HCT116 (cell line): ENCODE measurements at regions not wholly inside any gene's neighbourhood (a gene's known extent, or its start where the extent isn't known, plus 50 kb on each side); places are given as distances from the start of the nearest gene placed in this dataset.
"Not testable (repeated sequence)": the region's sequence is repeated elsewhere in the genome, so short reads cannot be mapped to it uniquely, and the experiment has no call there.

ENCODE experiments used
- CTCF ChIP-seq, 3 experiments: fragments of 200-600 bp in 1 of 3; sonication (generic) in 1 of 3; IDR thresholded peaks in 2 of 3; conservative IDR thresholded peaks in 1 of 3; 2 replicates each; pipeline ENCODE4 v1.5.1; 2012 to 2017; ENCODE audit warnings: low read depth in 2 of 3, low read length in 2 of 3, antibody characterized with exemption in 1 of 3, borderline replicate concordance in 1 of 3, control low read depth in 1 of 3, mild to moderate bottlenecking in 1 of 3, mixed read lengths in 1 of 3, mixed run types in 1 of 3, moderate library complexity in 1 of 3; ENCODE audit not compliant: insufficient read depth in 1 of 3
- EZH2phosphoT487 ChIP-seq: fragments of 200-600 bp; IDR thresholded peaks from 2 replicates; pipeline ENCODE4 v1.6.1; 2018; ENCODE audit warnings: antibody characterized with exemption, borderline replicate concordance
- MAX ChIP-seq: IDR thresholded peaks from 2 replicates; pipeline ENCODE4 v1.6.1; 2012
- POLR2A ChIP-seq: IDR thresholded peaks from 2 replicates; pipeline ENCODE4 v1.7.0; 2011; ENCODE audit warnings: borderline replicate concordance; ENCODE audit not compliant: insufficient read depth, insufficient read length; ENCODE audit errors: extremely low read depth
- POLR2AphosphoS5 ChIP-seq: IDR thresholded peaks from 2 replicates; pipeline ENCODE4 v1.6.1; 2011; ENCODE audit warnings: mild to moderate bottlenecking, low read depth, low read length, moderate library complexity
- RAD21 ChIP-seq: IDR thresholded peaks from 2 replicates; pipeline ENCODE4 v1.6.1; 2012; ENCODE audit warnings: low read depth, mild to moderate bottlenecking
- ZBTB33 ChIP-seq: IDR thresholded peaks from 2 replicates; pipeline ENCODE4 v1.6.1; 2011; ENCODE audit warnings: mild to moderate bottlenecking, low read length, moderate library complexity; ENCODE audit not compliant: insufficient replicate concordance; ENCODE audit errors: extremely low read depth
- TF ChIP-seq, protein P1 (sequence below): IDR thresholded peaks from 2 replicates; pipeline ENCODE4 v1.6.1; 2012; ENCODE audit warnings: low read depth

DNA sequence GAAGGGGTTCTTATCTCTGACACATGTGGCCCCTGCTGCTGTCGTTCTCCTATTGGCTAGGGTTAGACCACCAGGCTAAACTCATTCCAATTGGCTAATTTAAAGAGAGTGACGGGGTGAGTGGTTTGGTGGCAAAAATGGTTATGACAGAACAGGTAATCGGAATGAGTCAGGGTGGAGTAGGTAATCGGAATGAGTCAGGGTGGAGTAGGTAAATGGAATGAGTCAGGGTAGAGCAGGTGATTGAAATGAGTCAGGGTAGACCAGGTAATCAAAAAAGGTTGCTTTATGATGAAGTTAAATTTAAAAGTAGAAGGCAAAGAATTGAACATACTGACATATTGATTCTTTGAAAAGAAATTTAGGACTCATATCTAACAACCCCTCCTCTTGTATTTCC, 626.2 kb upstream of the CNTN5 start:
- not testable (repeated sequence) for TF ChIP-seq CTCF (IDR thresholded peaks at IDR 0.05 in 2 of 3, conservative IDR thresholded peaks at IDR 0.05 in 1 of 3; ENCODE audit: borderline replicate concordance in 1 of 3, insufficient read depth in 1 of 3, low read depth in 2 of 3, low read length in 2 of 3); EZH2phosphoT487; ZBTB33; RAD21; MAX; POLR2A; POLR2AphosphoS5
- TF ChIP-seq, protein P1, sequence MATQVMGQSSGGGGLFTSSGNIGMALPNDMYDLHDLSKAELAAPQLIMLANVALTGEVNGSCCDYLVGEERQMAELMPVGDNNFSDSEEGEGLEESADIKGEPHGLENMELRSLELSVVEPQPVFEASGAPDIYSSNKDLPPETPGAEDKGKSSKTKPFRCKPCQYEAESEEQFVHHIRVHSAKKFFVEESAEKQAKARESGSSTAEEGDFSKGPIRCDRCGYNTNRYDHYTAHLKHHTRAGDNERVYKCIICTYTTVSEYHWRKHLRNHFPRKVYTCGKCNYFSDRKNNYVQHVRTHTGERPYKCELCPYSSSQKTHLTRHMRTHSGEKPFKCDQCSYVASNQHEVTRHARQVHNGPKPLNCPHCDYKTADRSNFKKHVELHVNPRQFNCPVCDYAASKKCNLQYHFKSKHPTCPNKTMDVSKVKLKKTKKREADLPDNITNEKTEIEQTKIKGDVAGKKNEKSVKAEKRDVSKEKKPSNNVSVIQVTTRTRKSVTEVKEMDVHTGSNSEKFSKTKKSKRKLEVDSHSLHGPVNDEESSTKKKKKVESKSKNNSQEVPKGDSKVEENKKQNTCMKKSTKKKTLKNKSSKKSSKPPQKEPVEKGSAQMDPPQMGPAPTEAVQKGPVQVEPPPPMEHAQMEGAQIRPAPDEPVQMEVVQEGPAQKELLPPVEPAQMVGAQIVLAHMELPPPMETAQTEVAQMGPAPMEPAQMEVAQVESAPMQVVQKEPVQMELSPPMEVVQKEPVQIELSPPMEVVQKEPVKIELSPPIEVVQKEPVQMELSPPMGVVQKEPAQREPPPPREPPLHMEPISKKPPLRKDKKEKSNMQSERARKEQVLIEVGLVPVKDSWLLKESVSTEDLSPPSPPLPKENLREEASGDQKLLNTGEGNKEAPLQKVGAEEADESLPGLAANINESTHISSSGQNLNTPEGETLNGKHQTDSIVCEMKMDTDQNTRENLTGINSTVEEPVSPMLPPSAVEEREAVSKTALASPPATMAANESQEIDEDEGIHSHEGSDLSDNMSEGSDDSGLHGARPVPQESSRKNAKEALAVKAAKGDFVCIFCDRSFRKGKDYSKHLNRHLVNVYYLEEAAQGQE, result not testable (repeated sequence)
